ACHN (cell line): ENCODE measurements at regions not wholly inside any gene's neighbourhood (a gene's known extent, or its start where the extent isn't known, plus 50 kb on each side); places are given as distances from the start of the nearest gene placed in this dataset.

Experiments
- DNase-seq: peaks from one replicate; pipeline ENCODE4 v3.0.0-alpha.2; 2015
- in situ Hi-C: cut with HindIII; loops from 2 replicates; pipeline ENCODE4 v1.10.0; 2017; ENCODE audit warnings: low sequenced_read_pairs, low pct_ligation_motif_present, low pct_unique_long_range_greater_than_20kb

DNA sequence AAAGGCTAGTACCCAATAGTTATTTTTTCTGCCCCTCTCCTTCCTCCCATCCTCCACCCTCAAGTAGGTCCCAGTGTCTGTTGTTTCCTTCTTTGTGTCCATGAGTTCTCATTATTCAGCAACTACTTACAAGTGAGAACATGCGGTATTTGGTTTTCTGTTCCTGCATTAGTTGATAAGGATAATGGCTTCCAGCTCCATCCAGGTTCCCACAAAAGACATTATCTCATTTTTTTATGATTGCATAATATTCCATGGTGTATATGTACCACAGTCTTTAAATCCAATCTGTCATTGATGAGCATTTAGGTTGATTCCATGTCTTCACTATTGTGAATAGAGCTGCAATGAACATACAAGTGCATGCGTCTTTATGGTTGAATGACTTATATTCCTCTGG is 128.3 kb upstream of the ANKRD55 start:
- in situ Hi-C loops: no loop called here
- DNase-seq: no peak

- in situ Hi-C loops: no loop called here
- DNase-seq: no peak
Observed at GRCh38 chr5:56360816-56361215, 127.7 kb upstream of the ANKRD55 start.

DNA sequence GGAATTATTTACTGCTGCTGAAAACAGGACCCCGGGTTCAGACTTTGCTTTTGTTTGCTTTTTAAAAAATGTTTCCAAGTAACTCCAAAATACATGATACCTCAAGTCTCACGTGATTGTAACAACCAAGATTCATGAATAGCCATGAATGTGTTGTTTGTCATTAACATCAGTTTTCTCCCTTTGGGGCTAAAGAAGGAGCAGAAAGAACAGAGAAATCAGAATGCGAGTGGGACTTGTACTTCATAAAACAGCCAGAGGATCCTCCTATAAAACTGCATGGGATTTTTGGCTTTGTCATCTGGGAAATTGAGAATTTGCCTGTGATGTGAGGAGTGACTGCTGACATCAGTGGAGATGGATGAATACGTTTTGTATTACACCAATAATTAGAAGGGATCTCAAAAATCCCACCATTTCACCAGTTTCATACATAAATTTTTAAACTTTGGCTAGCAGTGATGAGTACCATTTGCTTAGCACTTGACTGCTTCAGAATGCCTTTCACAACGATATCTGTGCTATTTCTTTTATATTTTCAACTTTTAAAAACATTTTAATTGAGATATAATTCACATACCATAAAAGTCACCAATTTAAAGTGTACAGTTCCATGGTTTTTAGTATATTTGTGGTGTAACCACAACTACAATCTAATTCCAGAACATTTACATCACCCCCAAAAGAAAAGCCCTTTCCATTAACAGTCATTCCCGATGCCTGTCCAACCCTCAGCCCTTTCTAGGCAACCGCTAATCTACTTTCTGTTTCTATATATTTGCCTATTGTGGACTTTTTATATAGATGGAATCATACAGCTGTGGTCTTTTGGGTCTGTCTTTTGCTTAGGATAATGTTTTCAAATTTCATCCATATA is 126.9 kb upstream of the ANKRD55 start:
- no peak for DNase-seq
- in situ Hi-C loops: no loop called here

GRCh38 chr5:56358703-56359681 is 125.9 kb upstream of the ANKRD55 start:
- peak; percentile 84 for DNase-seq
- in situ Hi-C loops: no loop called here

- DNase-seq: no peak
- in situ Hi-C loops: no loop called here
Observed at GRCh38 chr5:56358046-56358445, 124.9 kb upstream of the ANKRD55 start.

- DNase-seq: no peak
- in situ Hi-C loops: no loop called here
Observed at GRCh38 chr5:56357426-56357825, 124.3 kb upstream of the ANKRD55 start.

DNA sequence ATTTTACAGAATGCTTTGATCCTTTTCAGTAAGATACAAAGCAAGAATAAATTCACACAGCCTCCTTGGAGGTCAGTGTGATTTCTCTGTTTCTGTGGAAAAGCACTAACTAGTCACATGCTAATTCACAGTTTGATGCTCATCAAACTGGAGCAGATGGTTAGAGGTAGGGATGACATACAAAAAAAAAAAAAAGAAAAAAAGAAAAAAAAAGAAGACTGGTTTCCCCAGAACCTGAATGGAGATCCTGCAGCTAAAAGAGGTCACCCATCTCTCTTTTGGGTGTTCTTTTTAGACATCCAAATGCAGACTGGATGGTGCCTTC is 123.7 kb upstream of the ANKRD55 start:
- in situ Hi-C loops: no loop called here
- DNase-seq: no peak

- in situ Hi-C loops: no loop called here
- peak; percentile 78 for DNase-seq
Observed at GRCh38 chr5:56356121-56356835, 123.1 kb upstream of the ANKRD55 start.

- in situ Hi-C loops: no loop called here
- DNase-seq: no peak
Observed at GRCh38 chr5:56354836-56355235, 121.7 kb upstream of the ANKRD55 start.

GRCh38 chr5:56352808-56353590 is 119.9 kb upstream of the ANKRD55 start:
- DNase-seq: no peak
- in situ Hi-C loops: no loop called here

GRCh38 chr5:56350597-56351170 is 117.6 kb upstream of the ANKRD55 start:
- peak; percentile 87 for DNase-seq

GRCh38 chr5:56350011-56350596 is 117.0 kb upstream of the ANKRD55 start:
- in situ Hi-C loops: no loop called here
- no peak for DNase-seq

More at GRCh38 chr5:56350597-56351170, 117.6 kb upstream of the ANKRD55 start:
- in situ Hi-C loops: no loop called here

GRCh38 chr5:56349461-56349860 is 116.3 kb upstream of the ANKRD55 start:
- no peak for DNase-seq
- in situ Hi-C loops: no loop called here

- peak; percentile 84 for DNase-seq
- in situ Hi-C loops: no loop called here
Observed at GRCh38 chr5:56346741-56347535, 113.8 kb upstream of the ANKRD55 start.

DNA sequence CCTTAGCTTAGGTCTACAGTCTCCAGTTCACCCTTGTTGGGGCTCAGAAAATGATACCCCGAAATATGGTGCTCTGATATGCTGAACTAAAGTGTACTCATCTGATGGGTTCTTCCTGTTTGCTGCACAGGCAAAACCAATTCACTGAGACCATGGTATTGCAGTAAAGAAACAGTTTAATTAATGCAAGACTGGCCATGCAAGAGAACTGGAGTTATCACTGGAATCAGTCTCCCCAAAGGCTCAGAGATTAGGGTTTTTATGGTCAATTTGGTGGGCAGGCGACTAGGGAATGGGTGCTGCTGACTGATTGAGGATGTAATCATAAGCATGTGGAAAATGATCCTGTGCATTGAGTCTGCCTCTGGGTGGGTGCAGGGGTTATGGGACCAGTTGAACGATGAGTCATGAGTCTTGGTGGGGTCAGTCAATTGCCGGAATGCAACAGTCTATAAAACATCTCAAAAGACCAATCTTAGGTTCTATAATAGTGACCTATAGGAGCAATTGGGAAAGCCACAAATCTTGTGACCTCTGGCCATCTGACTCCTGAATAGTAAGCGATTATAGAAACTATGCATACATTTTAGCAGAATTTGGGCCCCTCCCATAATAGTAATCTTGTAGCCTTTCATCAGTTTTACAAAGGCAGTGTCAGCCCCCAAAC is 113.0 kb upstream of the ANKRD55 start:
- DNase-seq: no peak
- in situ Hi-C loops: no loop called here

GRCh38 chr5:56345352-56345751 is 112.2 kb upstream of the ANKRD55 start:
- in situ Hi-C loops: no loop called here
- DNase-seq: no peak
